GM12878 (cell line): ENCODE measurements at regions not wholly inside any gene's neighbourhood (a gene's known extent, or its start where the extent isn't known, plus 50 kb on each side); places are given as distances from the start of the nearest gene placed in this dataset.

Source experiments
- EZH2 ChIP-seq: IDR thresholded peaks from 2 replicates; pipeline ENCODE4 v1.6.1; 2012; ENCODE audit warnings: low read depth, mild to moderate bottlenecking, control low read depth, inconsistent platforms, low read length, borderline replicate concordance; ENCODE audit not compliant: control insufficient read depth
- NFIC ChIP-seq: IDR thresholded peaks from 2 replicates; pipeline ENCODE4 v1.6.1; 2012; ENCODE audit warnings: low read depth, mild to moderate bottlenecking, inconsistent platforms, low read length, moderate library complexity
- POLR2AphosphoS5 ChIP-seq: IDR thresholded peaks from 2 replicates; pipeline ENCODE4 v1.6.1; 2011; ENCODE audit warnings: mild to moderate bottlenecking, low read length, inconsistent platforms
- RELB ChIP-seq: fragments of 450-650 bp; IDR thresholded peaks from 2 replicates; pipeline ENCODE4 v1.6.1; 2017; ENCODE audit warnings: low read depth, mild to moderate bottlenecking, moderate library complexity
- SMARCA5 ChIP-seq: fragments of 450-650 bp; IDR thresholded peaks from 2 replicates; pipeline ENCODE4 v1.6.1; 2017; ENCODE audit warnings: mild to moderate bottlenecking
- SREBF1 ChIP-seq: IDR thresholded peaks from 2 replicates; pipeline ENCODE4 v1.6.1; 2012; ENCODE audit warnings: mild to moderate bottlenecking, low read length
- USF2 ChIP-seq: IDR thresholded peaks from 2 replicates; pipeline ENCODE4 v1.6.1; 2011; ENCODE audit warnings: low read depth, low read length, improper control_type of control experiment, borderline replicate concordance
- ZBTB11 ChIP-seq: fragments of 450-650 bp; formaldehyde crosslinking; IDR thresholded peaks from 2 replicates; pipeline ENCODE4 v1.5.0; 2022; ENCODE audit warnings: mild to moderate bottlenecking, missing genetic modification characterization
- TF ChIP-seq, protein P1 (sequence below), 3 experiments: IDR thresholded peaks in 2 of 3; conservative IDR thresholded peaks in 1 of 3; 2 replicates each; pipeline ENCODE4 v1.5.1; 2011; ENCODE audit warnings: low read depth in 3 of 3, low read length in 3 of 3, mild to moderate bottlenecking in 3 of 3, control low read depth in 2 of 3, moderate library complexity in 2 of 3, inconsistent platforms in 1 of 3, mixed read lengths in 1 of 3; ENCODE audit not compliant: control insufficient read depth in 2 of 3, insufficient read depth in 1 of 3; ENCODE audit errors: extremely low read depth in 1 of 3
- TF ChIP-seq, protein P2 (sequence below): IDR thresholded peaks from 2 replicates; pipeline ENCODE4 v1.6.1; 2012; ENCODE audit warnings: mild to moderate bottlenecking, low read depth, low read length
- TF ChIP-seq, protein P3 (sequence below): fragments of 450-650 bp; IDR thresholded peaks from 2 replicates; pipeline ENCODE4 v1.6.1; 2017; ENCODE audit warnings: mild to moderate bottlenecking

DNA sequence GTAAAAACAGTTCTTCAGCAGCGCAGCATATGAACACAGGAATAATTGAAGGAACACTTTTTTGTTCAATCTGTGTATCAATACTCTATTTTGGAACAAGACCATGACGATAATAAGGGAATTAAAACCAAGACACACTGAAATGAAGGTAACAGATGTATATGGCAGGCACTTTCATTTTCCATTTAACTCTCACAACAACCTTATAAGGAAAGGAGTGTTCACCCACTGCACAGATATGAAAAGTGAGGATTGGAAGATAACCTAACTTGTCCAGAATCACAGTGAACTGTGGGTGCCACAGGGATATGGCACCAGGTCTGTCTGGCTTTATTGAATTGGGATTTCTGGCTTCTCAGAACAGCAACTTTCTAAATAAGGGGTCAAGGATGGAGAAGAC lies 153.3 kb downstream of the MID1IP1 start:
- TF ChIP-seq EZH2, result no peak
- TF ChIP-seq USF2, result no peak
- TF ChIP-seq, protein P1, sequence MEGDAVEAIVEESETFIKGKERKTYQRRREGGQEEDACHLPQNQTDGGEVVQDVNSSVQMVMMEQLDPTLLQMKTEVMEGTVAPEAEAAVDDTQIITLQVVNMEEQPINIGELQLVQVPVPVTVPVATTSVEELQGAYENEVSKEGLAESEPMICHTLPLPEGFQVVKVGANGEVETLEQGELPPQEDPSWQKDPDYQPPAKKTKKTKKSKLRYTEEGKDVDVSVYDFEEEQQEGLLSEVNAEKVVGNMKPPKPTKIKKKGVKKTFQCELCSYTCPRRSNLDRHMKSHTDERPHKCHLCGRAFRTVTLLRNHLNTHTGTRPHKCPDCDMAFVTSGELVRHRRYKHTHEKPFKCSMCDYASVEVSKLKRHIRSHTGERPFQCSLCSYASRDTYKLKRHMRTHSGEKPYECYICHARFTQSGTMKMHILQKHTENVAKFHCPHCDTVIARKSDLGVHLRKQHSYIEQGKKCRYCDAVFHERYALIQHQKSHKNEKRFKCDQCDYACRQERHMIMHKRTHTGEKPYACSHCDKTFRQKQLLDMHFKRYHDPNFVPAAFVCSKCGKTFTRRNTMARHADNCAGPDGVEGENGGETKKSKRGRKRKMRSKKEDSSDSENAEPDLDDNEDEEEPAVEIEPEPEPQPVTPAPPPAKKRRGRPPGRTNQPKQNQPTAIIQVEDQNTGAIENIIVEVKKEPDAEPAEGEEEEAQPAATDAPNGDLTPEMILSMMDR (IDR thresholded peaks at IDR 0.05 in 2 of 3, conservative IDR thresholded peaks at IDR 0.05 in 1 of 3; ENCODE audit: control insufficient read depth in 2 of 3, extremely low read depth in 1 of 3, insufficient read depth in 1 of 3, low read depth in 3 of 3, low read length in 3 of 3), result no peak
- TF ChIP-seq SREBF1, result no peak
- TF ChIP-seq ZBTB11, result no peak
- TF ChIP-seq, protein P2, sequence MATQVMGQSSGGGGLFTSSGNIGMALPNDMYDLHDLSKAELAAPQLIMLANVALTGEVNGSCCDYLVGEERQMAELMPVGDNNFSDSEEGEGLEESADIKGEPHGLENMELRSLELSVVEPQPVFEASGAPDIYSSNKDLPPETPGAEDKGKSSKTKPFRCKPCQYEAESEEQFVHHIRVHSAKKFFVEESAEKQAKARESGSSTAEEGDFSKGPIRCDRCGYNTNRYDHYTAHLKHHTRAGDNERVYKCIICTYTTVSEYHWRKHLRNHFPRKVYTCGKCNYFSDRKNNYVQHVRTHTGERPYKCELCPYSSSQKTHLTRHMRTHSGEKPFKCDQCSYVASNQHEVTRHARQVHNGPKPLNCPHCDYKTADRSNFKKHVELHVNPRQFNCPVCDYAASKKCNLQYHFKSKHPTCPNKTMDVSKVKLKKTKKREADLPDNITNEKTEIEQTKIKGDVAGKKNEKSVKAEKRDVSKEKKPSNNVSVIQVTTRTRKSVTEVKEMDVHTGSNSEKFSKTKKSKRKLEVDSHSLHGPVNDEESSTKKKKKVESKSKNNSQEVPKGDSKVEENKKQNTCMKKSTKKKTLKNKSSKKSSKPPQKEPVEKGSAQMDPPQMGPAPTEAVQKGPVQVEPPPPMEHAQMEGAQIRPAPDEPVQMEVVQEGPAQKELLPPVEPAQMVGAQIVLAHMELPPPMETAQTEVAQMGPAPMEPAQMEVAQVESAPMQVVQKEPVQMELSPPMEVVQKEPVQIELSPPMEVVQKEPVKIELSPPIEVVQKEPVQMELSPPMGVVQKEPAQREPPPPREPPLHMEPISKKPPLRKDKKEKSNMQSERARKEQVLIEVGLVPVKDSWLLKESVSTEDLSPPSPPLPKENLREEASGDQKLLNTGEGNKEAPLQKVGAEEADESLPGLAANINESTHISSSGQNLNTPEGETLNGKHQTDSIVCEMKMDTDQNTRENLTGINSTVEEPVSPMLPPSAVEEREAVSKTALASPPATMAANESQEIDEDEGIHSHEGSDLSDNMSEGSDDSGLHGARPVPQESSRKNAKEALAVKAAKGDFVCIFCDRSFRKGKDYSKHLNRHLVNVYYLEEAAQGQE, result no peak
- no peak for TF ChIP-seq NFIC
- TF ChIP-seq POLR2AphosphoS5, result no peak
- TF ChIP-seq, protein P3, sequence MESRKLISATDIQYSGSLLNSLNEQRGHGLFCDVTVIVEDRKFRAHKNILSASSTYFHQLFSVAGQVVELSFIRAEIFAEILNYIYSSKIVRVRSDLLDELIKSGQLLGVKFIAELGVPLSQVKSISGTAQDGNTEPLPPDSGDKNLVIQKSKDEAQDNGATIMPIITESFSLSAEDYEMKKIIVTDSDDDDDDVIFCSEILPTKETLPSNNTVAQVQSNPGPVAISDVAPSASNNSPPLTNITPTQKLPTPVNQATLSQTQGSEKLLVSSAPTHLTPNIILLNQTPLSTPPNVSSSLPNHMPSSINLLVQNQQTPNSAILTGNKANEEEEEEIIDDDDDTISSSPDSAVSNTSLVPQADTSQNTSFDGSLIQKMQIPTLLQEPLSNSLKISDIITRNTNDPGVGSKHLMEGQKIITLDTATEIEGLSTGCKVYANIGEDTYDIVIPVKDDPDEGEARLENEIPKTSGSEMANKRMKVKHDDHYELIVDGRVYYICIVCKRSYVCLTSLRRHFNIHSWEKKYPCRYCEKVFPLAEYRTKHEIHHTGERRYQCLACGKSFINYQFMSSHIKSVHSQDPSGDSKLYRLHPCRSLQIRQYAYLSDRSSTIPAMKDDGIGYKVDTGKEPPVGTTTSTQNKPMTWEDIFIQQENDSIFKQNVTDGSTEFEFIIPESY, result no peak
- no peak for TF ChIP-seq RELB
- TF ChIP-seq SMARCA5, result no peak
